ENCODE measurements at regions not wholly inside any gene's neighbourhood (a gene's known extent, or its start where the extent isn't known, plus 50 kb on each side); places are given as distances from the start of the nearest gene placed in this dataset.
"Not testable (repeated sequence)": the region's sequence is repeated elsewhere in the genome, so short reads cannot be mapped to it uniquely, and the experiment has no call there.

- DNase-seq = peak; percentile 69 to 75
These were observed 429.0 kb upstream of the MTPN start for GRCh38 chr7:136405931-136406777.

GRCh38 chr7:136403591-136403990 is 426.4 kb upstream of the MTPN start:
- DNase-seq = no peak

DNA sequence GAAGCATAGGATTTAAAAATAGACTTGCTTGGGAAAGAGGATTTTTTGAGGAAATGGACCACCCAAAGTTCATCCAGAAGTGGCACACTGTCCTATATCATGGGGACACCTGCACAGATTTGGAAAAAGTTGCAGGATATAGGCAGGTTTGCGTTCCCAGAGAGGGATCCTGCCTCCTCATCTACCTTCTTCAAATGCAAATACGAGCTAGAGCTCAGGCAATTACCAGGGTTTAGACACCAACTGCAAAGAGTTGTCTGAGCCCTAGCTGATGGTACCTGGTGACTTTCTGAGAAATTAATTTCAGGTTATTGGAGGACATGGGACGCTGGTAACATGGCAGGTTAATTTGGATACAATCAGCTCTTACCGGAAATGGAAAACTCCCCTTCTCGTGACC is 423.7 kb upstream of the MTPN start:
- DNase-seq = no peak

GRCh38 chr7:136399385-136399784 is 422.2 kb upstream of the MTPN start:
- DNase-seq = no peak

DNA sequence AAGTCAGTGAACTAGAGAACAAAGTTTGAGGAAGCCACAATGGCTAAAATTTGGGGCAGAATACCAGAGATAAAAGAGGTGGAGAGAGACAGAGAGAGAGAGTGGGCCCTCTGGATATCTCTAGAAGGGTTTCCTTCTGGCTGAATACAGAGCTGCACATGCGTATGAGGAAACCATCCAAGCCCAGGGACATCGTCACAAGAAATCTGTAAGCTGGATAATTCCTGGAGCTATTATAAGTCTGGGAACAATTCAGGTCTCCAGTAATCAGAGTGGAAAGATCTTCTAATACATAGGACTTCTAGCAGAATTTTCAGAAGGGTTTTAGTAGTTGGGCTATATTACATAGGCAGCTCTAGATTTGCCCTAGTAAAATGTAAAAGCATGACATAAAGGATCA is 415.7 kb upstream of the MTPN start:
- no peak for DNase-seq

GRCh38 chr7:136391371-136391770 is 414.2 kb upstream of the MTPN start:
- DNase-seq = no peak

DNA sequence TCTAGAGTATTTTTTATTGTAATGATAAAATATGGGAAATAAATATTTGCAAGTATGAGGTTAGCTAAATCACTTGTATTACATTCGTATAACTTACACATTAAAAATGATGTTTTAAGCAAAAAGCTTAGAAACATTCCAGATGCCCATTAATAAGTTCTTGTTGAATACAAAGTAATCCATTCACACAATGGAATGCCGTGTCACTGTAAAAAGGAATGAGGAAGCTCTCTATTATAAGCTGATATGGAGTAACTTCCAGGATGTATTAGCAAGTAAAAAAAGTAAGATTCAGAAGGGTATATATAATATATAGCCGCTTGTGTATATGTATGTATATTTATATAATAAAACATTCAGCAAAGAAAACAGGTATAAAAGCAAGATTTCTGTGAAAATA is 412.8 kb upstream of the MTPN start:
- no peak for DNase-seq

- DNase-seq = no peak
These were observed 409.7 kb upstream of the MTPN start for GRCh38 chr7:136386876-136387275.

DNA sequence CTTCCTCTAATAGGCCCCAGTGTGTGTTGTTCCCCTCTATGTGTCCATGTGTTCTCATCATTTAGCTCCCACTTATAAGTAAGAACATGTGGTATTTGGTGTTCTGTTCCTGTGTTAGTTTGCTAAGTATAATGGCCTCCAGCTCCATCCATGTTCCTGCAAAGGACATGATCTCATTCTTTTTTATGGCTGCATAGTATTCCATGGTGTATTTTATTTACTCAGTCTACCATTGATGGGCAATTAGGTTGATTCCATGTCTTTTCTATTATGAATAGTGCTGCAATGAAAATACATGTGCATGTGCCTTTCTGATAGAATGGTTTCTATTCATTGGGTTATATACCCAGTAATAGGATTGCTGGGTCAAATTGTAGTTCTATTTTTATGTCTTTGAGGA is 394.2 kb upstream of the MTPN start:
- DNase-seq = not testable (repeated sequence)

DNA sequence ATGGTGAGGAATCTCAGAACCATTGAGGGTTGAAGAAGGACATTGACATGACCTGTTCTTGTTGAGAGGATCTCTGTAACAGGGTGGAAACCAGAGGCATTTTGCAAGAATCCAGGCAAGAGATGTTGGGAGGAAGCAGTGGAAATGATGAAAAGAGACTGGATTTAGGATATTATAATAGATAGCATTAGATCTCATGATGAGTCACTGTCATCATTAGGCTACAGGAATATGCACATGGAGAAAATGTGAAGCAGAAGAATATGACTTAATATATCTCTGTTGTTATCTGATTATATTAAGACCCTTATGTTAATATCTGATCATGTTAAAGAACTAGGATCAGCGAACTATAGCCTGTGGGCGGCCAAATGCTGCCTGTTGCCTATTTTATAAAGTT is 393.0 kb upstream of the MTPN start:
- no peak for DNase-seq

DNA sequence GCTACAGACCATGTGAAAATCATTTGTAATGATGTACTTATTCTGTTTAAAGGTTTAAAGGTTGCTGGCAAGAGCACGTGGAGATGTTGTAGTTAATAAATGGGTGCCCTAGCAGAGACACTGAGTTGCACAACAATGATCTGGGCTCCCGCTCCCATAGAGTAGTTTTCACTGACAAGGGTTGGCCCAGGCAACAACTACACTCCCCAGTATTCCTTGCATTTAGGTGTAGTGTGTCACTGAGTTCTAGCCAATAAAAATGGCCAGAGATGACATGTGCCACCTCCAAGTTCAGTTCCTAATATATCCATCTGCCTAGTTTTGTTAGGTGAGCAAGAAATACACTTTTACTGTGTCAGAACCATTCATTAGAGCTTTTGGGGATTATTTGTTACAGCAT is 392.1 kb upstream of the MTPN start:
- no peak for DNase-seq

GRCh38 chr7:136359333-136359903 is 382.3 kb upstream of the MTPN start:
- DNase-seq = peak; percentile 66 to 68

- DNase-seq = no peak
These were observed 376.1 kb upstream of the MTPN start for GRCh38 chr7:136353287-136353686.

- DNase-seq = no peak
These were observed 371.5 kb upstream of the MTPN start for GRCh38 chr7:136348542-136349192.

DNA sequence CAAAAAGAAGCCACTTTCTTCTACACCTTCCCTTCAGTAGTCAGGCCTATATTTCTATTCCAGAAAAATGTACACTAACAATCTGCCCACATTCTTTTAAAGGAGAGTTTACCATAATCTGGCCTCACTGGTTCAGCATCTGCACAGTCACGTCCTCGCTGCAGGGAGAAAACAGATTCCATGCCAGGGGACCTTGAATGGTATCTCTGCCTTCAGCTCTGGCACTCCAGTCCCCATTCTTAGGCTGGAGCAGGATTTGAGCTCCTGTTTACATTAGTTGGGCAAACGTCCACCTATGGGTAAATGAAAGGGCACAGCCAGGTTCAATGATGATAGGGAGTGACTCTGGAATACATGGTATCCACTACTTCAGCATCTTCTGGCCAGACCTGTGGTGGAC is 371.0 kb upstream of the MTPN start:
- no peak for DNase-seq

GRCh38 chr7:136347488-136347887 is 370.3 kb upstream of the MTPN start:
- DNase-seq = no peak

GRCh38 chr7:136342251-136342650 is 365.1 kb upstream of the MTPN start:
- DNase-seq = no peak

GRCh38 chr7:136339464-136339863 is 362.3 kb upstream of the MTPN start:
- DNase-seq = no peak

DNA sequence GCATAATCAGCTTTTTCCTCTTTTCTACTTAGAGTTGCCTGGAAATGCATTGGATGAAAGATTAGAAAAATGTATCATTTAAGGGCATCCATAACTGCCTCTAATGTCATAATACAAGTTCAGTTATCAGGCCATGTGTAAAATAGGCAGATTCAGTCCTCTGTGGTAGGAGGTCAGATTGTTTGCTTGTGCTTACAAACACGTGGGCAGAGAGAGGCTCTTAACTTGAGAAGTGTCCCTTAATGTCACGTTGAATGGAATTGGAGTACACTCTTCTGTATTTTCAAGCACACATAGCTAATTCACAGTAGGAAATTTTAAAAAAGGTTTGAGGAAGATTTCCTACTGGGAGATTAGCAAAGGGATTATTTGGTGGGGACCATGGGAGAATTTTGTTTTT is 359.8 kb upstream of the MTPN start:
- no peak for DNase-seq

GRCh38 chr7:136333636-136334035 is 356.5 kb upstream of the MTPN start:
- DNase-seq = no peak

GRCh38 chr7:136326045-136326609 is 349.0 kb upstream of the MTPN start:
- DNase-seq = no peak

- no peak for DNase-seq
These were observed 348.4 kb upstream of the MTPN start for GRCh38 chr7:136325578-136325977.

DNA sequence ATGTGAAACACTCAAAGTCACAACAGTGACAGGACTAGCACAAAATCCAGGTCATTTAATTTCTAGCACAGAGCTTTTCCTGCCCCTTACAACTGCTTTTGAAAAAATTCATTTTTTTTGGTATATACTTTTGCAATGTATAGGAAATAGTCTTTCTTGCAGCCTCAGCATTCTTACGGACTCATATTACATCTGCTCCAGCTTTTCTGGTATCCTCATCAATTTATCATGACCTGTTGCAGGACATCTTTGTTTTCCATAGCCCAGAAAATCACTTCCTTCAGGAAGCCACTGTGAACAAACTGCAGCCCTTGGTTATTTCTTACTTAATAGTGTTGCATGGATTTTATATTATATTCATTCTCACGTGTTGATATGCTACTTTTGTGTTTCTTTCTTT is 347.9 kb upstream of the MTPN start:
- no peak for DNase-seq

All from Kasumi-1 (cell line).